ENCODE measurements at regions not wholly inside any gene's neighbourhood (a gene's known extent, or its start where the extent isn't known, plus 50 kb on each side); places are given as distances from the start of the nearest gene placed in this dataset.

- TF ChIP-seq CTCF (conservative IDR thresholded peaks at IDR 0.05; ENCODE audit: low read length) (no peak), EZH2phosphoT487 (IDR thresholded peaks at IDR 0.05; ENCODE audit: borderline replicate concordance, low read depth, low read length) (no peak)
These were observed 997.4 kb upstream of the PIK3C3 start for GRCh38 chr18:40957533-40958070.
